ENCODE measurements at regions not wholly inside any gene's neighbourhood (a gene's known extent, or its start where the extent isn't known, plus 50 kb on each side); places are given as distances from the start of the nearest gene placed in this dataset.
"Not testable (repeated sequence)": the region's sequence is repeated elsewhere in the genome, so short reads cannot be mapped to it uniquely, and the experiment has no call there.

- Histone ChIP-seq H3K4me3 (ENCODE audit: low read depth, low read length) (no peak overlapping the region), H3K27me3 (ENCODE audit: control insufficient read depth, insufficient read depth, low read length) (no peaks in the 10 kb centered on the region), H3K36me3 (ENCODE audit: control insufficient read depth, insufficient read depth, low read length) (no peaks in the 10 kb centered on the region)
- TF ChIP-seq, protein P1, sequence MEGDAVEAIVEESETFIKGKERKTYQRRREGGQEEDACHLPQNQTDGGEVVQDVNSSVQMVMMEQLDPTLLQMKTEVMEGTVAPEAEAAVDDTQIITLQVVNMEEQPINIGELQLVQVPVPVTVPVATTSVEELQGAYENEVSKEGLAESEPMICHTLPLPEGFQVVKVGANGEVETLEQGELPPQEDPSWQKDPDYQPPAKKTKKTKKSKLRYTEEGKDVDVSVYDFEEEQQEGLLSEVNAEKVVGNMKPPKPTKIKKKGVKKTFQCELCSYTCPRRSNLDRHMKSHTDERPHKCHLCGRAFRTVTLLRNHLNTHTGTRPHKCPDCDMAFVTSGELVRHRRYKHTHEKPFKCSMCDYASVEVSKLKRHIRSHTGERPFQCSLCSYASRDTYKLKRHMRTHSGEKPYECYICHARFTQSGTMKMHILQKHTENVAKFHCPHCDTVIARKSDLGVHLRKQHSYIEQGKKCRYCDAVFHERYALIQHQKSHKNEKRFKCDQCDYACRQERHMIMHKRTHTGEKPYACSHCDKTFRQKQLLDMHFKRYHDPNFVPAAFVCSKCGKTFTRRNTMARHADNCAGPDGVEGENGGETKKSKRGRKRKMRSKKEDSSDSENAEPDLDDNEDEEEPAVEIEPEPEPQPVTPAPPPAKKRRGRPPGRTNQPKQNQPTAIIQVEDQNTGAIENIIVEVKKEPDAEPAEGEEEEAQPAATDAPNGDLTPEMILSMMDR (IDR thresholded peaks at IDR 0.05; ENCODE audit: insufficient read depth, low read length, severe bottlenecking) = no peak
- FAIRE-seq (no peak), DNase-seq (ENCODE audit: low read depth) (no peak)
These were observed 115.6 kb upstream of the RNF32 start for GRCh38 chr7:156524818-156525597.

DNA sequence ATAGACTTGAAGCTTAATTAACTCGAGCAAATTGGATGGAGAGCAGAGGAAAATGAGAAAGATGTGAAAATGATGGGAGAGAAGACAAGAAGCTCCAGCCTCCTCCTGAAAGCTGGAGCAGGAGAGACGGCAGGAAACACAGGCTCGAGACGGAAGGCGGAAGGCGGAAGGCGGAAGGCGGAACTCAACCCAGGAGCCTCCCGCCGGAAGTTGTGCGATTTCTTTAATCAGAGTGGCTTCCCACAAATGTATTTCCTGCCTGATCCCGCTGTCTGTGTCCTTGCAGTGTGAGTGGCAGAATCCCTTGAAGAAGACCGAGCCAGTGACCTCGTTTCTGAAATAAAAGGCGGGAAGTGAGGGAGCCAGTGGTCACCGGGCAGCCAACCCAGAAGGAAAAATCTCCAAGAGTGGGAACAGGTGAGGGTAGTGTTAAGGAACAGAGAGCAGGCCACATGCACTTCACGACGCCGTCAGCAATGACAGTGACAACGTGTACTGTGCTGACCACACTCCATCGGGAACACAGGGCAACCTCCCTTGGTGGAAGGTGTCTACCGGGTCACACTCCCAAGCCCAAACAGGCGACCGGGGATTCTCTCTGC is 117.0 kb upstream of the RNF32 start:
- Histone ChIP-seq H3K36me3 (ENCODE audit: control insufficient read depth, insufficient read depth, low read length) (no peaks in the 10 kb centered on the region), H3K27me3 (ENCODE audit: control insufficient read depth, insufficient read depth, low read length) (no peaks in the 10 kb centered on the region), H3K4me3 (ENCODE audit: low read depth, low read length) (no peak overlapping the region)
- DNase-seq (ENCODE audit: low read depth) = no peak
- TF ChIP-seq, protein P1 (IDR thresholded peaks at IDR 0.05; ENCODE audit: insufficient read depth, low read length, severe bottlenecking) = no peak
- peak; percentile 47 for FAIRE-seq

- Histone ChIP-seq H3K4me3 (ENCODE audit: low read depth, low read length) (no peak overlapping the region), H3K36me3 (ENCODE audit: control insufficient read depth, insufficient read depth, low read length) (no peaks in the 10 kb centered on the region), H3K27me3 (ENCODE audit: control insufficient read depth, insufficient read depth, low read length) (no peaks in the 10 kb centered on the region)
- FAIRE-seq (no peak), DNase-seq (ENCODE audit: low read depth) (no peak)
- TF ChIP-seq, protein P1 (IDR thresholded peaks at IDR 0.05; ENCODE audit: insufficient read depth, low read length, severe bottlenecking) = no peak
These were observed 117.8 kb upstream of the RNF32 start for GRCh38 chr7:156522801-156523200.

DNA sequence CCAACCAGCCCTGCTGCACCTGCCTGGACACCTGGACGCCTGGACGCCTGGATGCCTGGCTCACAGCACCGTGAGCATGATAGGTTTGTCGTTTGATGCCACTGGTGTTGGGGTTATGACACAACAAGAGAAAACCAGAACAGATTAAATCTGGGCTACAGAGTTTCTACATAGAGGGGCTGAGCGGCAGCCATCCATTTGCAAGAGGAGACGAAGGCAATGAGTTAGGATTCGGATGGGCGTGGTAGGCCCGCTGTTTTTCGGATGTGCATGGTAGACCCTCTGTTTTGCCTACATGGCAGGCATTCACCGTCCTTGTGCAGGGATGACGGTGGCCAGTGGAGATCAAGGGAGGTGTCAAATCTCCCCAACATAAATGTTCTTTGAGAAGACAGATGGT is 121.5 kb upstream of the RNF32 start:
- no peak overlapping the region for H3K4me3 ChIP-seq (ENCODE audit: low read depth, low read length)
- no peaks in the 10 kb centered on the region for H3K36me3 ChIP-seq (ENCODE audit: control insufficient read depth, insufficient read depth, low read length)
- TF ChIP-seq, protein P1 (IDR thresholded peaks at IDR 0.05; ENCODE audit: insufficient read depth, low read length, severe bottlenecking) = no peak
- no peaks in the 10 kb centered on the region for H3K27me3 ChIP-seq (ENCODE audit: control insufficient read depth, insufficient read depth, low read length)
- FAIRE-seq (no peak), DNase-seq (ENCODE audit: low read depth) (no peak)

- DNase-seq (ENCODE audit: low read depth) = no peak
- Histone ChIP-seq H3K36me3 (ENCODE audit: control insufficient read depth, insufficient read depth, low read length) (no peaks in the 10 kb centered on the region), H3K27me3 (ENCODE audit: control insufficient read depth, insufficient read depth, low read length) (no peaks in the 10 kb centered on the region), H3K4me3 (ENCODE audit: low read depth, low read length) (no peak overlapping the region)
- TF ChIP-seq, protein P1 (IDR thresholded peaks at IDR 0.05; ENCODE audit: insufficient read depth, low read length, severe bottlenecking) = no peak
- no peak for FAIRE-seq
These were observed 122.1 kb upstream of the RNF32 start for GRCh38 chr7:156518466-156518865.

DNA sequence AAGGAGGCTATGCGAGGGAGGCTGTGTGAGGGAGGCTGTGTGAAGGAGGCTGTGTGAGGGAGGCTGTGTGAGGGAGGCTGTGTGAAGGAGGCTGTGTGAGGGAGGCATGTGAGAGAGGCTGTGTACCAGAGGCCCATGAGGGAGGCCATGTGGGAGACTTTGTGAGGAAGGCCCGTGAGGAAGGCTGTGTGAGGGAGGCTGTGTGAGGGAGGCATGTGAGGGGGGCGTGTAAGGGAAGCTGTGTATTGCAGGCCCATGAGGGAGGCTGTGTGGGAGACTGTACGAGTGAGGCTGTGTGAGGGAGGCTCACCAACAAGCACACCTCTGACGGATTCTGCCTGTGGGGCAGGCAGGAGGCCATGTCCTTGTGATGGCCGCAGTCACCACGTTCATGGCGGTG is 122.7 kb upstream of the RNF32 start:
- DNase-seq (ENCODE audit: low read depth); FAIRE-seq; H3K36me3 ChIP-seq (ENCODE audit: control insufficient read depth, insufficient read depth, low read length); H3K4me3 ChIP-seq (ENCODE audit: low read depth, low read length); H3K27me3 ChIP-seq (ENCODE audit: control insufficient read depth, insufficient read depth, low read length): not testable (repeated sequence)

All from bronchial epithelial cell (primary cell).